ENCODE measurements at regions not wholly inside any gene's neighbourhood (a gene's known extent, or its start where the extent isn't known, plus 50 kb on each side); places are given as distances from the start of the nearest gene placed in this dataset.

DNA sequence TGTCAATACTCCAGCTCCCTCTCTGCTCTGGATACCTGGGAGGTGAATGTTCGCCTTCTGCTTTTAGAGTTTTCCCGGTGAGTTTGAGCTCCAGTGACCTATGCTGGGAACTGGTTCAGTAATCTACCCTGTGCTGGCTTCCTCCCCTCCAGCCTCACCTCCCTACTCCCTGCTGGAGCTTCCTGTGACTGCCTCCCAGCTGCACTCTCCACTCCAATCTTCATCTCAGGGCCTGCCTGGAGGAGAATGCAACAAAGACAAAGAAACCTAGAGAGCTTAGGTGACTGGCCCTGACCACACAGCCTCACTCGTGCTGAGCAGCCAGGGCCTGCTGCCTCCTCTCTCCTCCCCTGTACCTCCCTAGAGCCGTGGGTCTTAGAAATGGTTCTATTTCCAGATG is 101.6 kb upstream of the FOXF1 start:
- Histone ChIP-seq H3K27ac (replicated peaks) (no peak overlapping the region), H3K27me3 (ENCODE audit: insufficient read depth, poor library complexity, severe bottlenecking) (no peaks in the 10 kb centered on the region), H3K4me3 (replicated peaks; ENCODE audit: insufficient read depth, low read length) (no peak overlapping the region)
- no peak for DNase-seq (ENCODE audit: low read depth in 1 of 2, low spot score in 1 of 2)
- TF ChIP-seq GABPA (IDR thresholded peaks at IDR 0.05; ENCODE audit: low read depth) (no peak), SPI1 (IDR thresholded peaks at IDR 0.05; ENCODE audit: borderline replicate concordance, low read depth) (no peak), POLR2AphosphoS5 (IDR thresholded peaks at IDR 0.05; ENCODE audit: low read depth) (no peak)
- TF ChIP-seq, protein P1, sequence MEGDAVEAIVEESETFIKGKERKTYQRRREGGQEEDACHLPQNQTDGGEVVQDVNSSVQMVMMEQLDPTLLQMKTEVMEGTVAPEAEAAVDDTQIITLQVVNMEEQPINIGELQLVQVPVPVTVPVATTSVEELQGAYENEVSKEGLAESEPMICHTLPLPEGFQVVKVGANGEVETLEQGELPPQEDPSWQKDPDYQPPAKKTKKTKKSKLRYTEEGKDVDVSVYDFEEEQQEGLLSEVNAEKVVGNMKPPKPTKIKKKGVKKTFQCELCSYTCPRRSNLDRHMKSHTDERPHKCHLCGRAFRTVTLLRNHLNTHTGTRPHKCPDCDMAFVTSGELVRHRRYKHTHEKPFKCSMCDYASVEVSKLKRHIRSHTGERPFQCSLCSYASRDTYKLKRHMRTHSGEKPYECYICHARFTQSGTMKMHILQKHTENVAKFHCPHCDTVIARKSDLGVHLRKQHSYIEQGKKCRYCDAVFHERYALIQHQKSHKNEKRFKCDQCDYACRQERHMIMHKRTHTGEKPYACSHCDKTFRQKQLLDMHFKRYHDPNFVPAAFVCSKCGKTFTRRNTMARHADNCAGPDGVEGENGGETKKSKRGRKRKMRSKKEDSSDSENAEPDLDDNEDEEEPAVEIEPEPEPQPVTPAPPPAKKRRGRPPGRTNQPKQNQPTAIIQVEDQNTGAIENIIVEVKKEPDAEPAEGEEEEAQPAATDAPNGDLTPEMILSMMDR (IDR thresholded peaks at IDR 0.05; ENCODE audit: insufficient read depth, low read length): no peak
- TF ChIP-seq, protein P2, sequence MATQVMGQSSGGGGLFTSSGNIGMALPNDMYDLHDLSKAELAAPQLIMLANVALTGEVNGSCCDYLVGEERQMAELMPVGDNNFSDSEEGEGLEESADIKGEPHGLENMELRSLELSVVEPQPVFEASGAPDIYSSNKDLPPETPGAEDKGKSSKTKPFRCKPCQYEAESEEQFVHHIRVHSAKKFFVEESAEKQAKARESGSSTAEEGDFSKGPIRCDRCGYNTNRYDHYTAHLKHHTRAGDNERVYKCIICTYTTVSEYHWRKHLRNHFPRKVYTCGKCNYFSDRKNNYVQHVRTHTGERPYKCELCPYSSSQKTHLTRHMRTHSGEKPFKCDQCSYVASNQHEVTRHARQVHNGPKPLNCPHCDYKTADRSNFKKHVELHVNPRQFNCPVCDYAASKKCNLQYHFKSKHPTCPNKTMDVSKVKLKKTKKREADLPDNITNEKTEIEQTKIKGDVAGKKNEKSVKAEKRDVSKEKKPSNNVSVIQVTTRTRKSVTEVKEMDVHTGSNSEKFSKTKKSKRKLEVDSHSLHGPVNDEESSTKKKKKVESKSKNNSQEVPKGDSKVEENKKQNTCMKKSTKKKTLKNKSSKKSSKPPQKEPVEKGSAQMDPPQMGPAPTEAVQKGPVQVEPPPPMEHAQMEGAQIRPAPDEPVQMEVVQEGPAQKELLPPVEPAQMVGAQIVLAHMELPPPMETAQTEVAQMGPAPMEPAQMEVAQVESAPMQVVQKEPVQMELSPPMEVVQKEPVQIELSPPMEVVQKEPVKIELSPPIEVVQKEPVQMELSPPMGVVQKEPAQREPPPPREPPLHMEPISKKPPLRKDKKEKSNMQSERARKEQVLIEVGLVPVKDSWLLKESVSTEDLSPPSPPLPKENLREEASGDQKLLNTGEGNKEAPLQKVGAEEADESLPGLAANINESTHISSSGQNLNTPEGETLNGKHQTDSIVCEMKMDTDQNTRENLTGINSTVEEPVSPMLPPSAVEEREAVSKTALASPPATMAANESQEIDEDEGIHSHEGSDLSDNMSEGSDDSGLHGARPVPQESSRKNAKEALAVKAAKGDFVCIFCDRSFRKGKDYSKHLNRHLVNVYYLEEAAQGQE (IDR thresholded peaks at IDR 0.05; ENCODE audit: insufficient replicate concordance, low read depth): no peak

DNA sequence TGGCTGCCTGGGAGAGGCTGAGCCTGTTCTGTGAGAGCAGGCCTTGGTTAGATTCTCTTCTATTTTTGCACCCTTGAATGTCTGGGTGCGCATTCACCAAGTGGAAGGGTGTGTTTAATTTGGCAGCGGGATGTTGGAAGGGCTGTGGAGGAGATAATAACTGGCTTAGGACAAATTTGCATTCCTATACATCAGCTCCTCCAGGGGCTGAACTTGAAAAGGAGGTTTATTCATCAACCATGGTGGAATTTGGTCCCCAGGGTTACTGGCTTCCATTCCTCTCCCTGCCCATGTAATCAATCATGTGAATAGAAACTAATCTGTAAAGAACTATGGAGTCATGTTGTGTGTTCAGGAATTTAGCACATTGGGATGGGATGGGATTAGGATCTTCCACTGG is 100.2 kb upstream of the FOXF1 start:
- DNase-seq (ENCODE audit: low read depth in 1 of 2, low spot score in 1 of 2): no peak
- no peak overlapping the region for H3K27ac ChIP-seq (replicated peaks)
- no peaks in the 10 kb centered on the region for H3K27me3 ChIP-seq (ENCODE audit: insufficient read depth, poor library complexity, severe bottlenecking)
- TF ChIP-seq, protein P2 (IDR thresholded peaks at IDR 0.05; ENCODE audit: insufficient replicate concordance, low read depth): no peak
- no peak for TF ChIP-seq POLR2AphosphoS5 (IDR thresholded peaks at IDR 0.05; ENCODE audit: low read depth)
- TF ChIP-seq GABPA (IDR thresholded peaks at IDR 0.05; ENCODE audit: low read depth): no peak
- TF ChIP-seq SPI1 (IDR thresholded peaks at IDR 0.05; ENCODE audit: borderline replicate concordance, low read depth): no peak
- TF ChIP-seq, protein P1 (IDR thresholded peaks at IDR 0.05; ENCODE audit: insufficient read depth, low read length): no peak
- H3K4me3 ChIP-seq (replicated peaks; ENCODE audit: insufficient read depth, low read length): no peak overlapping the region

DNA sequence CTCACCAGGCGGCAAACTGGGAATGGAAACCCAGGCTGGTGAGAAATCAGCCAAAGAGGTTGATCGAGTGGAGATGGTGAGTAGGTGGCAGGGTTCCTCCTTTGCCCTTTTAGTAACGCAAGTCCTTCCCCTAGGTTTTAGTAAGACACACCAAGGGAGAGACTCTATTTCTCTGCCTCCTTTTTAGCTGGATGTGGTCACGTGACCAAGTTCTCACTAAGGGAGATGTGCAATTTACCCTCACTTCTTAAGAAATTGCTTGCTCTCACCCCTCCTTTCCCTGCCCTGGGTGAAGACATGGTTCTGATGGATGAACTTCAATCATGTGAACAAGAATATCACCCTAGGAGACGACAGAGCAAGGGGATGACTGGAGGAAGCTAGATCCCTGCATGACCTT is 99.8 kb upstream of the FOXF1 start:
- no peak for TF ChIP-seq SPI1 (IDR thresholded peaks at IDR 0.05; ENCODE audit: borderline replicate concordance, low read depth)
- TF ChIP-seq, protein P1 (IDR thresholded peaks at IDR 0.05; ENCODE audit: insufficient read depth, low read length): no peak
- TF ChIP-seq, protein P2 (IDR thresholded peaks at IDR 0.05; ENCODE audit: insufficient replicate concordance, low read depth): no peak
- no peak for TF ChIP-seq GABPA (IDR thresholded peaks at IDR 0.05; ENCODE audit: low read depth)
- no peak for TF ChIP-seq POLR2AphosphoS5 (IDR thresholded peaks at IDR 0.05; ENCODE audit: low read depth)
- Histone ChIP-seq H3K27me3 (ENCODE audit: insufficient read depth, poor library complexity, severe bottlenecking) (no peaks in the 10 kb centered on the region), H3K27ac (replicated peaks) (no peak overlapping the region), H3K4me3 (replicated peaks; ENCODE audit: insufficient read depth, low read length) (no peak overlapping the region)
- DNase-seq (ENCODE audit: low read depth in 1 of 2, low spot score in 1 of 2): no peak

Data from HL-60 (cell line).